ENCODE measurements at regions not wholly inside any gene's neighbourhood (a gene's known extent, or its start where the extent isn't known, plus 50 kb on each side); places are given as distances from the start of the nearest gene placed in this dataset.

- DNase-seq (no peak), ATAC-seq (no peak)
Observed at GRCh38 chr3:168457954-168458539, 362.3 kb upstream of the GOLIM4 start.

- no peak for ATAC-seq
- DNase-seq, result no peak
Observed at GRCh38 chr3:168455814-168456213, 360.1 kb upstream of the GOLIM4 start.

- ATAC-seq (no peak), DNase-seq (no peak)
Observed at GRCh38 chr3:168453623-168454022, 357.9 kb upstream of the GOLIM4 start.

- no peak for DNase-seq
- ATAC-seq, result no peak
Observed at GRCh38 chr3:168443965-168444364, 348.2 kb upstream of the GOLIM4 start.

GRCh38 chr3:168442502-168442901 is 346.8 kb upstream of the GOLIM4 start:
- ATAC-seq, result no peak

GRCh38 chr3:168436245-168436724 is 340.6 kb upstream of the GOLIM4 start:
- ATAC-seq (no peak), DNase-seq (no peak)

More at GRCh38 chr3:168442502-168442901, 346.8 kb upstream of the GOLIM4 start:
- no peak for DNase-seq

GRCh38 chr3:168431491-168431890 is 335.8 kb upstream of the GOLIM4 start:
- ATAC-seq, result no peak
- no peak for DNase-seq

- ATAC-seq, result no peak
- no peak for DNase-seq
Observed at GRCh38 chr3:168427835-168428475, 332.2 kb upstream of the GOLIM4 start.

- no peak for ATAC-seq
- DNase-seq, result no peak
Observed at GRCh38 chr3:168427156-168427555, 331.4 kb upstream of the GOLIM4 start.

GRCh38 chr3:168425936-168426595 is 330.3 kb upstream of the GOLIM4 start:
- ATAC-seq, result no peak

GRCh38 chr3:168424059-168424734 is 328.5 kb upstream of the GOLIM4 start:
- ATAC-seq, result no peak
- no peak for DNase-seq

More at GRCh38 chr3:168425936-168426595, 330.3 kb upstream of the GOLIM4 start:
- DNase-seq, result no peak

- no peak for ATAC-seq
- no peak for DNase-seq
Observed at GRCh38 chr3:168422843-168423242, 327.1 kb upstream of the GOLIM4 start.

- ATAC-seq (no peak), DNase-seq (no peak)
Observed at GRCh38 chr3:168419091-168419490, 323.4 kb upstream of the GOLIM4 start.

GRCh38 chr3:168417016-168417415 is 321.3 kb upstream of the GOLIM4 start:
- DNase-seq (no peak), ATAC-seq (no peak)

- DNase-seq (no peak), ATAC-seq (no peak)
Observed at GRCh38 chr3:168416446-168416845, 320.7 kb upstream of the GOLIM4 start.

GRCh38 chr3:168414149-168414548 is 318.4 kb upstream of the GOLIM4 start:
- DNase-seq, result no peak
- ATAC-seq, result no peak

GRCh38 chr3:168407381-168407780 is 311.7 kb upstream of the GOLIM4 start:
- DNase-seq (no peak), ATAC-seq (no peak)

- no peak for DNase-seq
- ATAC-seq, result no peak
Observed at GRCh38 chr3:168405288-168405687, 309.6 kb upstream of the GOLIM4 start.

- DNase-seq (no peak), ATAC-seq (no peak)
Observed at GRCh38 chr3:168398371-168399025, 302.8 kb upstream of the GOLIM4 start.

GRCh38 chr3:168396861-168397260 is 301.1 kb upstream of the GOLIM4 start:
- no peak for ATAC-seq
- DNase-seq, result no peak

- ATAC-seq, result no peak
Observed at GRCh38 chr3:168395551-168395950, 299.8 kb upstream of the GOLIM4 start.

GRCh38 chr3:168394439-168394838 is 298.7 kb upstream of the GOLIM4 start:
- DNase-seq (no peak), ATAC-seq (no peak)

More at GRCh38 chr3:168395551-168395950, 299.8 kb upstream of the GOLIM4 start:
- DNase-seq, result no peak

All from stimulated activated naive CD8-positive, alpha-beta T cell treated with anti-CD3 and anti-CD28 coated beads, Interleukin-15, Interleukin-2, amounts not matched to agents 100 U/mL and 50 U/mL, for 24 hours (primary cell).